Stimulated activated CD4-positive, alpha-beta T cell treated with anti-CD3 and anti-CD28 coated beads, Interleukin-4, amount 100 ng/mL, for 24 hours (primary cell): ENCODE measurements at regions not wholly inside any gene's neighbourhood (a gene's known extent, or its start where the extent isn't known, plus 50 kb on each side); places are given as distances from the start of the nearest gene placed in this dataset.
"Not testable (repeated sequence)": the region's sequence is repeated elsewhere in the genome, so short reads cannot be mapped to it uniquely, and the experiment has no call there.

Experiments
- DNase-seq: peaks from one replicate; pipeline ENCODE4 v3.0.0-alpha.2; 2020

DNA sequence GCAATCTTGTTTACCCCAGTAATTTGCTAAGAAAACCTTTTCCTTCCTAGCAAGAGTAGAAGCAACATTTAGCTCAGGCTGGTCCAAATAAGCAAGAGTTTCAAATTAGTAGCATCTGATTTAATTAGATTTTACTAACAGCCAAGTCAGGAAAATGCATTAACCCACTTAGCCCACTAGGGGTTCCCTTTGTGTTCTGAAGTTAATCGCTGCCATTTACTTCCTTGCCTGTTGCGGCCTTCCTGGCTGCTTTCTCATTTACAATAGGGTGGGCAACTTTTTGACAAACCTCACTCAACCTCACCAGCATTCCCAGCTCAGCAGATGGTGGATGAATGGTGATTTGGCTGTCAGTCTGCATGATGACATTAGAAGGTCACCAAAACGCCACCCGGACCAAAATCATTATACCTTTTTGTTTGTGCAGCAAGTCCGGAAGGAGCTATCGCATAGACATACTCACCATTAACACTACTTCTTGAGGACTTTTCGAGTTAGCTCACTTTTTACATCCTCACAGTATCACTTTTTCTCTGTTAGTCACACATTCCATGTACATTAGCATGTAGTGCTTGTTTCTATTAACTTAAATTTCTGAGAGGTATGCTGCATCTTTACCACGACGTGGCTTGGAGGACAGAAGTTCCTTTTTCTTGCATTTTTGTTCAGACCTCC, 101.5 kb upstream of the SETBP1 start:
- no peak for DNase-seq

DNA sequence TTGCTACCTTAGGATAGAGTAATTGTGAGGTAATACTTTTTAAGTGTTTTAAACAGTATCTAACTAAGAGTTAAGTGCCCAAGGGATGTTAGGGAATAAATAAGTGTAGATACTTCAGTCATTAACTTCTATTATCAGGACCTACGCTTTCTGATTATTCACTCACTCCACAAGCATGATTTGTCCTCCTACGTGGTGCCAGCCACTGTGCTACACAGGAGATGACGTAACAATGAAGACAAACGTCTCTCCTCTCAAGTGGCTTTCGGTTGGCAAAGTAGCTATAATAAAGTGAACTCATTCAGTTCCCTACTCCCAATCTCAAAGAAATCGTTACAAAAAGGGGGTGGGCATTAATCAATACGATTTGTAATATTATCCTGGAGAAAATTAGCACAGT, 100.9 kb upstream of the SETBP1 start:
- no peak for DNase-seq

DNA sequence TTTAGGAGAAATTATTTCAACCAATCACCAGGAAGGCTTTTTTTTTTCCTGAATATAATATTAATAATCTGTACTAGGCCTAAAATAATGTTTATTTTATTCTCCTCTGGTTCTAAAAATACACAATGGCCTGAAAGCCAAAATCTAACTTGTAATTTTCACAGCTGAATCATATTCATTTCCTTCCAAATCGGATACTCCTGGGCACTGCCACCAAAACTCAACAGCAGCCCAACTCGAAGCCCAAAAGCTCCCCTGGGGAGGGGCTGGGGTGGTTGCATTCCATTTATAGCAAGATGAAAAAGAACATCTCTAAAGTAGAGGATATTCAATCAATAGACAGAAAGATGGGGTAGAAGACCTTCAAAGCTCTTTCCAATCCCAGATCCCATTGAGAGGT, 100.5 kb upstream of the SETBP1 start:
- no peak for DNase-seq

DNA sequence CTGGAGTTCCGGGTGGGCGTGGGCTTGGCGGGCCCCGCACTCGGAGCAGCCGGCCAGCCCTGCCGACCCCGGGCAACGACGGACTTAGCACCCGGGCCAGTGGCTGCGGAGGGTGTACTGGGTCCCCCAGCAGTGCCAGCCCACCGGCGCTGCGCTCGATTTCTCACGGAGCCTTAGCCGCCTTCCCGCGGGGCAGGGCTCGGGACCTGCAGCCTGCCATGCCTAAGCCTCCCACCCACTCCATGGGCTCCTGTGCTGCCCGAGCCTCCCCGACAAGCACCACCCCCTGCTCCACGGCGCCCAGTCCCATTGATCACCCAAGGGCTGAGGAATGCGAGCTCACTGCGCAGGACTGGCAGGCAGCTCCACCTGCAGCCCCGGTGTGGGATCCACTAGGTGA, 99.9 kb upstream of the SETBP1 start:
- DNase-seq, result not testable (repeated sequence)

DNA sequence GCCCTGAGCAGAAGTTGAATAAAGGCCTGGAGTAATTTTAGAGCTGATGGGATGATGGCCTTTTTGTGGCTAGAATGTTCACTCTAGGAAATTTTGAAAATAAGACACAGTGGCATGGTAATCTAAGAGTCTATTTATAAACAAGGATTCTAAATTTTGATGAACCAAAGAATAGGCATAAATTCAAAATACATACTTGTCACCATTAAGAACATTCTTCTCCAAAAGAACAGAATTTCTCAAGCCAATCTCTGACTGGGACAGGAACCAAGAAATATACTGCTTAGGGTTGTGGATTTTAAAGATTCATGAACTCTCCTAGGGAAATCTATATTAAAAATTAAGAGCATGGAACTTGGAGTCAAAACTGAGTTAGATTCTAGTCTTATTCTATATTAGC, 98.2 kb upstream of the SETBP1 start:
- DNase-seq, result no peak

DNA sequence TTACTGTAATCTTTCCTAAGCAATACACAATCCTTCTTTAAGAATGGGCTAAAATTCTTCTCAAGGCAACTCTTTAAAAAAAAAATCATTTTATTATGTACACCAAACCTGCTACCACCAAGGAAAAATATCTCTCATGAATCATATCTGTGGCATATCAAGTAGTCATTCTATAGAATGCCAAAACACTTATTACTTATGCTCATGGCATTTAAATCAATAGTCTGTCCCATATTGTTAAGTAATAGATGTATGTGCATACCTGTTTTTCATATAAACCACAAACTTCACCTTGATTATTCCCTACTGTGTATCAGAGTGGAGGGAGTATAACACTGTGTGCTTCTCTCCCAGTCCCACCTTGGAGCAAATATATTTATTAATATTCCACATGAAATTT, 95.8 kb upstream of the SETBP1 start:
- DNase-seq, result no peak

DNA sequence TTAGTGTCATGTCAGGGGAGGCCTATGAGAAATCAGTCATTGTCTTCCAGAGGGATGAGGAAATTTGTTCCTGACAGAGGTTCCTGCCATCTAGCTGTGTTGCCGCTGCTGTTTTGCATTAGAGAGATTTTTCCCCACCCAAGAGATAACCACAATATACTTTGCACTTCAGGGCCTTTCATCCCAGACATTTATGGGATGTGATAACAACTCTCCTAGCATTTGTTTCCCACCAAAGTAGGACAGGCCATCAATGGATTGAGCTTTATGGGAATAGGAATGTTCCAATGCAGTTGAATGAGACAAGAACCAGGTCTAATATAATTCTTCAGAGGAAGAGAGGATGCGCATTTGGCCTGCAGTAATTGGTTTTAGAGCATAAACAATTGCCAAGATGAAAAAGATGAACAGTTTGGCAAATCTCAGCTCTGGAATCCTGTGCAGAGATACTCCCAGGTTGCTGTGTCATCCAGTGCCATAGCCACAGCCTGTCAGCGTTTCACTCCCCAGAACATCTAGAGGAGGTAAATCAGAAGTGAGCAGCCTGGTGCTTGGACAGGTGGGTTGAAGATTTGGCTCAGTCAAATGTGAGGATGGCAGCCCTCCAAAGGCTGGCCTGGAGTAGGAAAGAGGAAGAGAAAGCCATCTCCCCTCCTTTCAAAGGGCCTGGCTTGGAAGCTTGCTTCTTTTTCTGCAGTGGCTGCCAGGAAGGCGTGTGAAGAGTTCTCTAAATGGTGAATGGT, 93.7 kb upstream of the SETBP1 start:
- no peak for DNase-seq

DNA sequence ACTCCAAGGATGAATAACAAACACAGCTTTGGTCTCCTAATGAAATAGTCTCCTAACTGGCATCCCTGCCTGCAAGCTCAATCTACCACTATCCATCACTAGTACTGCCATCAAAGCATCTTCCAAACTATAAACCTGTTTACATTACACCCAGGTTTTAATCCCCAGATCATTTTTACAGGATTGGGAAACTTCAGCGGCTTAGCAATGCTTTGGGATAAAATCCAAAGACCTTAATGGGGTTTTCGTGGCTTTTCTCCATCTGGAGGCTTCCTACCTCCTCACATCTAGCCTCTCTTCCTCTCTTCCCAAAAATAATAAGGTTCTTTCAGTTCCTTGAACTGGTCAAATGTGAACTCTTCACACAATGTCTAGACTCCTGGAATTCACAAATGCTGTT, 92.2 kb upstream of the SETBP1 start:
- DNase-seq, result no peak

DNA sequence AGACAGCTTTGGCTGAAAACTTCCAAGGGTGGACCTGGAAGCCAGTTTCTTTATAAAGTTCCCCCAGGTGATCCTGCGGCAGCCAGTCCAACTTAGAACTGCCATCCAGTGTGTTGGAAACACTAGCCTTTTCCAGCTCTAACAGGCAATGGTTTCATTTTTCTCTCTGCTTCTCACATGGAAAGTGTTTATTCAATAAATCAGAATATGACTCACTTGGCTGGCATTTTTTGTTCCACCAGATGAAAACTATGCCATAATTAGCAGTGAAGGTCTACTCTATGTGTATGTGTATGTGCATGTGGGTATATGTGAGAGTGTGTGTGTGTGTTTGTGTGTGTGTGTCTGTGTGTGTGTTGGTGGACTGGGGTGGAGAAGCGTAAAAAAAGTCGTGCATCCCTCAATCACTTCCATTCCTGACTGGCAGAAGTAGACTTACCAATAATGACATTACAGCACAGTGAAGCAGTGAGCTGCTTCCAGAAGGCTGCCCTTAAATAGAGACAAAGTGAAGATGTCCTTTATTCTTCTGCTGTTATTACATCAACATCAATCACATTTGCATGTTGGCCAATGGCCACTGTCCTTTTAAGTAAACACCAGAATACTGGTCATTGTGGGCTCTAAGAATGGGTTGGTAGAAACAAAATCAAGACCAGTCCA, 90.9 kb upstream of the SETBP1 start:
- DNase-seq, result no peak

DNA sequence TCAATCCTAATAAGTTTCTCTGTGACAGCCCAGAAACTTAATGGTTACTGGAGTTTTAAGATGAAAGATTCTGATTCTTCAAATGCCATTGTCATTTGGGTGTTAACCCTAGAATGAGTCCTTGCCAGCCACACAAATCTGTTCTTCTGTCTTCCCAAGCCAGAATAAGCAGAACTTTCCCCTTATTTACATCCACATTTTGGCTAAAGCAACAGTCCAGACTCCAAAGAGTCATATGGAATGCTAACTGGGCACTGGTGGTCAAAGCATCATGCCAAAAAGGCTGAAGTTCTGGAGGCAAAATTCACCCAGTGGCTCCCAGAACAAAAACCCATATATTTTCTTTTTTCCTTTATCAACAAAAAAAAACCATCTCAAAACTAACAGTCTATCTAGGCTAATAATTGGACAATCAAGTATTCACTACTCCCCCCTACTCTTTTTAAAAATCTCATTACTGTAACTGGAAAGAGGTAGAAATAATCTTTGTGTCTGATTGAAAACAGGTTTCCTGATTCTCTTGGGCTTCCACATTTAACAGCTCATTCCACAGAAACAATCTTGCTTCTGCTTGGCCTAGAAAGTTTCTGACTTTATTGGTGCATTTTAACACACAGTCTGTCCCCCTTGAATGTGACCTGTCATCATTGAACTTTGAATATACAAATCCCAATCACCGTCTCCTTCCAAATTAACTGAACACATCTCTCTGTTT, 89.6 kb upstream of the SETBP1 start:
- no peak for DNase-seq

DNA sequence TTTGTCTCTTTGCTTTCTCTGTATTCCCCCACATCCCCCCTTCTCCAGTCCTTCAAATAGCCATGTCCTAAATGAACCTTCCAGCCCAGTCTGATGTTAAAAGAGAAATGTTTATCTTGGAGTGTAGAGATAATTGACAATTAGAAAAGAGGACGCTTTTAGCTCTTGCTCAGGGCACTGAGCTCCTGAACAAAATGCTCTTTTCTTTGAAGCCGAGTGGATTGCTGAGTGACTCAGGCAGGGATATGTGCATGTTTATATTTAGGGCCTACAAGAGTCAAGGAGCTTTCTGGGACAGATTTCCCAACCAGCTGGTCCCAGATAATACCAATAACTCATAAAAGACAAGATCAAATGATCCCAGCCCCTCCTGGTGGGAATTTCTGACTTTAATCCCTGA, 88.0 kb upstream of the SETBP1 start:
- DNase-seq, result no peak

DNA sequence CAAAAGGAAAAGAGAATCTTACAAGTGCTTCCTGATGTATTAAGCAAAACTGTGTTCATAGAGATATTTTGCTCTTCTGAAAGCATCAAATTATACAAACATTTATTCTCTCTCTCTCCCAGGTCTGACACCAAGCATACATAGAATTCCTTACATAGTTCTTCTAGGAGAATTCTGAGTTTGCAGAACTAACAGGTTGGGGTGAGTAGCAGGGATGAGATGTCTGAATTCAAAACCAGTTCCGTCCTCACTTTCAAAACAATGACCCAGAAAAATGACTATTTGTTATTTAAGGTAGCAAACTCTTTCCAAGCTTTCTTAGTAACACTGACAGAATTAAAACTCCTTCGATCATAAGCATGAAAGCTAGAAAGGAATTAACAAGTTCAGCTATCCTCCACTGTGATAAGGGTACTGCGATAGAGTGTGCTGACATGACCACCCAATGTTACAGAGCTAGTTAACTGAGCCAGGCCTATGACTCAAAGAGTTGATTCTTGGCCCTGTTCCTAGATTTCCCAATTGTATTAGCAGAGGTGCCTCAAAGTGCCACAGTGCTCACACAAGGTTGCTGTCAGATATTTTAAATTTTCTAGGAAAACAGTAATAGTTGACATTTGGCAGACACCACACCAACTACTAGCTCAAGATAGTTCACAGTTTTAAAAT, 85.8 kb upstream of the SETBP1 start:
- no peak for DNase-seq

DNA sequence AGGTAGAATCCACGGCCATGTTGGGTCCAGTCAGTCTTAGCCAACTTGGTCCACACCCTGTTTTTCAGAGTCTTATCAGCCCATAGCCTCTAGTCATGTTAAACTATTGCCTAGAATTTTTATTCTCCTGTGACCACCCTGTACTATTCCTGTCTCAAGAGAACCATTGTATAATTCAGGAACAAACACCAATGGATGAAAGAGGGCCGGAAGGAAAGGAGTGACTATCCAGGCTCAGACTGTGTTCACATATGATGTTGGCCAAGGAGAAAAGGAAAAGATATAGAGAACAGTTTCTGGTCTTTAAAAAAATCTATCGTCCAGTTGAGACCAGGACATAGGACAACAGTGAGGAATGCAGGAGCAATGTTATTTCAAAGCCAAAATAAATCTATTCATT, 82.9 kb upstream of the SETBP1 start:
- DNase-seq, result no peak

DNA sequence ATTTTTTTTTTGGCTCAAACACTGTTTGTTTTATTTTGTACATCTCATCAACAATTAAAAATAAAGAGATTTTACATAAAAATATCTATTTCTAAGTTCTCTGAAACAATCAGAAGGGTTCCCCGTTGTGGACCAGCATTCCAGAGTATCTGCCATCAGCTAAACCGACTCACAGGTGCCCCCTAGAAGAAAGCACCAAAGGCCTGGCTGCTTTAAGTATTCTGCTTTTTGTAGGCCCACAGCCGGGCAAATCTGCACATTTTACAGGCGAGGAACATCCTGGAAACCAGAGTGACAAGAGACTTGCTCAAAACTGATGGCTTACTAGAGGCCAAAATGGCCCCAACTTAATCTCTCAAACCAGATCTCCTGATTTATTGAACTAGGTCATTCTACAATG, 82.2 kb upstream of the SETBP1 start:
- no peak for DNase-seq

DNA sequence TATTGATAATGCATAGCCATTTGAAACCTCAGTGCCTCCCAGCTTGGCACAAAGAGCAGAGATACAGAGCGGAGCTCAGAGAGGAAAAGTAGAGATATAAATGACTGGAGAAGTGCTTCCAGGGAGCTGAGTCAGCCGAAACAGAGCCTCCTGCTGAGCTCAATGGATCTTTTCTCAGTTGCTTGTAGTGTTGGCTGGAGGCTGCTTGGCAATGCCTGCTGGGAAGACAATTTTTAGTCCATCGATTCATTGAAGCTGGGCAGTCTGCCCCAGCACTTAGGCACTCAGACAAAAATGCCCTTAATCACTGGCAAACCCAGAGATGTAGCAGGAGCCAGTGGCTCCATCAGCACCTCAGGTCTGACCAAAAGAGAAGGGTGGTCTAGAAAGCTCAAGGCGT, 81.3 kb upstream of the SETBP1 start:
- no peak for DNase-seq

DNA sequence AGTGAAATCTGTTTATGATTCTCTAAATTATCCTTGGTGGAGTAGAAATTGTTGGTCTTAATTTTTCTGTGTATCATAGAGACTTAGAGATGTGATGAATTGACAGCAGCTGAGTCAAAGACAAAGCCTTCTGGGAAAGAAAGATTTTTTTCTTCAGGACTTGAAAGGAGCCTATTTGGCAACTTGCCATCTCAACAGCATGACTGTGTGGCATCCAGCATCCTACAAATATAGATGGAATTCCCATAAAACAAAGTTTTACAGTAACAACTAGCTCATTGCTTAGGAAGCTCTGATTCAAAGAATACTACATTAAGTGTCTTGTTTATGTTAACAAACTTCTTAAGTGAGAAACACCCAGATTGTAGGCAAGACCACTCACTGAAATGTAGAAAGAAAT, 79.2 kb upstream of the SETBP1 start:
- no peak for DNase-seq

DNA sequence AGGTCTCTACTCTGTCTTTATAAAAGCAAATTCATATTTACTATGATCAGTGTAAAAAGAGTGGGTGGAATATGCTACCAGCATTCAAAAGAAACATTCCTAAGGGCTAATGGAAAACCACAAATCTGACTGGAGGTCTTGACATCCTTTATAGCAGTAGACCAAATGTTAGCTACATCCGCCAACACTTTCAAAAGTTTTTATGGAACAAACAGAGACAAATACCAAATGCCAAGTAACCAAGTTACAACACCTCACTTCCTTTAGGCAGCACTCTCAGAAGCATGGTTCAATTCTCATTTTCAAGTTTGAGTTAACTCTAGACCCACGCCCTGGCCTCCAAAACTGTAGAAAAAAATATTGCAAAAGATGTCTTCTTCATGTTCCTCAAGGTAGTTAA, 78.3 kb upstream of the SETBP1 start:
- no peak for DNase-seq

DNA sequence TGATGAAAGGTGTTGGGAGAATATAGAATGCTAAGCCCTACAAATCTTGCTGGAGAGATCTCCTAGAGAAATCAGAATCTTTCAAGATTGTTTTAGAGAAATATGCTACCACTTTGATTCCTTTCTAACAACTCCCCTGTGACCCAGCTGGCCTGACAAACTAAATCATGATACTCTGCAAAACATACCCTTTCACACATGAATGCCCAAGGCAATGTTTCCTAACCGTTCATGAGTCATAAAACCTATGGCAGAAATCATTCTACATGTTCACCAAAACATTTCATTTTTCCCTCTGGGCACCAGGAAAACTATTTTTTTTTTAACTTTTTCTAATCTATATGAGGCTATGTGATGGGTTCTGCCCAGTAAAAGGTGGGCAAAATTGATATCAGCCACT, 77.8 kb upstream of the SETBP1 start:
- no peak for DNase-seq

DNA sequence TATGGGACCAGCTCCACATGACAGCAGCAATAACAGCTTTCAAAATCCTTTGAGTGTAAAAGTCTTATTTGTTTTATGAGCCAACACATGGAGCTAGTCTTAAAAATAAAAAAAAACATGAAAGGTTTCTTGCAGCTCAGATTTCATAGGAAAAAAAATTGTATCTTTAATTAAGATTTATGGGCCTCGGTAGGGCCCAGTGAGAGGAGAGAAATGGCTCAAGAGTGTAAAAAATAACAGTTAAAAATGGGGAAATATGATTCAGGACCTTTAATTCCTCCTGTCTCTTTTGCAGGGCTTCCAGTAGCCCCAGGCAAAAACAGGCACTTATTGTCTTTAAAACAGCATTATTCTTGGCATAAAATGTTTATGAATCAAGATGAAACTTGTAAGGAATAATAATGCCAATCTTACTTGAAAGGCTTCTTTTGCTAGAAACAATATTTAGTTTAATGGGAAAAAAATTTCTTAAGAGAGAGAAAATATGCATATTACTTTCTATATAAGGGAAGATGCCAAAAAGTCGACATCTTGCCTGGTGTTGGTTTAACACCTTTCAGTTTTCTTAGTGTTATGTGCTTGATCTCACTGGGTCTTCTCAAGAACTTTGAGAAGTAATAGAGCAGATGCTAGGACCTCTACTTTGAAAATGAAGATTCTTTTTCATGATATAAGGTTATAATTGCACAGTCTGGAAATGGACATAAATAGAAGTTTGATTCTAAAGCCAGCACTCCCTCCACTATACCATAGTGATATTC, 71.3 kb upstream of the SETBP1 start:
- no peak for DNase-seq

DNA sequence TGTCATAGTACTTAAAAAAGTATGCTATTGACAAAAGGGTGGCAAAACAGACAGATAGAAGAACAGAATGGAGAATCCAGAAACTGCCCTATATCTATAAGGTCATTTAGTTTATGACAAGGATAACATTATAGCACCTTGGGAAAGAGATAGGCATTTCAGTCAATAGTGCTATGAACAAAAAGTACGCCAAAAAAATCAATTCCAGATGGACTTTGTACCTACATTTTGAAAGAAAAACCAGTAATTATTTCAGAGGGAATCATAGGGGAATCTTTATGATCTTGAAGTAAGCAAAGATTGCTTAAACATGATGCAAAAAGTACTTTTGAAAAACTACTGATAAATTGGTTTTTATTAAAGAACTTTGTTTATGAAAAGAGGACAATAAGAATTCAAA, 59.9 kb upstream of the SETBP1 start:
- DNase-seq, result no peak

DNA sequence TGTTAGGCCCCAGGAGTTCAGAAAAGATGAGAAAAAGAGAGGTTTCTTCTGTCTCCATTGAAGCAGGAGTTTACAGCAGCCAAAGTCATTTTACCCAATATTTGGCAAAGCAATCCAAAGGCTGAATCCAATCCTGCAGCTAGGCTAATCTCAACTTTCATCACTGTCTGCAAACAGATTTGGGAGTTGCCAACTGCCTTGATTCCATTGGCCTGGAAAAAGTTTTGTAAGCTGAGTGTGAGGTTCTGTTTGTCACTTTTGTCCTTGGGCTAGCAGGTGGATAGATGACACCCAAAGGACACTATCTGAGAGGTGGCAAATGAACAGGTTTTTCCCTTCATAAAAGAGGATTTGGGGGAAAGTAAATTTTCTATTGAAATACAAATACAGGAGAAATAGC, 56.6 kb upstream of the SETBP1 start:
- no peak for DNase-seq

DNA sequence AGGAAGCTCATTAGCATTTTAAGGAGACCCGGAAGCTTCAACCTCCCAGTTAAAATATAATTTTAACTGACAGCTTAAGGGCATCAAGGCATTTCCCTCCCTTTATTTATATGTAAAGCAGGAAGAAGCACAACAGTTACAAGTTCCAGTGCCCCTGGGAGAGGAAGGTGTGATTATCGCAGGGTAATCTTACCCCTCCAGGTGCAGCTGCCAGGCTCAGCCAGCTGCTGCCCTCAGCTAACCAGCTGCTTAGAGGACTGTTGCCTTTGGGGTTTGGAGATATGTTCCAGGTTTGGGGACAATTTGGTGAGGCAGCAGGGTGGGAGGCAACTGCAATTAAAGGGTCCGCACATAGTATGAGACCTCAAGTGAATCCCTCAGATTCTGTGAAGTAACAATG, 55.3 kb upstream of the SETBP1 start:
- no peak for DNase-seq
